ENCODE measurements at regions not wholly inside any gene's neighbourhood (a gene's known extent, or its start where the extent isn't known, plus 50 kb on each side); places are given as distances from the start of the nearest gene placed in this dataset.

DNA sequence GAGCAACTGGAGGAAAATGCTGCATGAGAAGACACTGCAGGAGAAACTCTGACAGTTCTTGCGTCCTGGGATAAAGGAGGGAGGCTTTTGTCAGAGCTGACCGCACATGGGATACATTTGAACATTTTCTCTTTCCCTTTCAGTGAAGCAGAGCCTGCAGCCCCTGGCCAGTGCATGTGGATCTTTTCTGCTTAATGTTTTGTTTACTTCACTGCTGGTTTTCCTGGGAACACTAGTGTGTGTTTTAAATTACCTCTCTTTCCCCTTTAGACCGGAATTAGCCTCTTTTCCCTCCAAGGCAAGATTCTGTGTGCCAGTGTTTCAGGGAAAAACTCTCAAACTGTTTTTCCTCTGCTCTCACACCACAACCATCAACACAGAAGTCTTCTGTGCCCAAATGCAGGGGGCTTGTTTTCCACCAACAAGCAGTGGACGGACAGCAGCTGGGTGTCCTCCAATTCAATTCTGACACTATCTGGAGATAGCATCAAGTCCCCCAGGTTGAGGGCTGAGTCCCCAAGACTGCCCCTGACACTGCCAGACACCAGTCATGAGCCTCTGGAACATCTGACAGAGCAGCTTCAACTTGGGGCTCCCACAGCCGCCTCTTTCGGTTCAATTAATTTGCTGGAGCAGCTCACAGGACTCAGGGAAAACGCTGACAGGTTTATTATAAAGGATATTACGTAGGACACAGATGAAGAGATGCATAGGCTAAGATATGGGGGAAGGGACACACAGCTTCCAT lies 136.2 kb downstream of the RHOU start:
- TF ChIP-seq EZH2 (IDR thresholded peaks at IDR 0.05; ENCODE audit: borderline replicate concordance, insufficient read depth, low read length, poor library complexity, severe bottlenecking), result no peak
- TF ChIP-seq CTCF (IDR thresholded peaks at IDR 0.05; ENCODE audit: poor library complexity, severe bottlenecking), result no peak
- no peak for TF ChIP-seq POLR2AphosphoS5 (IDR thresholded peaks at IDR 0.05)
- no peak for TF ChIP-seq RAD21 (conservative IDR thresholded peaks at IDR 0.05)
- no peak for TF ChIP-seq SMC3 (conservative IDR thresholded peaks at IDR 0.05; ENCODE audit: poor library complexity)
- no peak for TF ChIP-seq TAF1 (IDR thresholded peaks at IDR 0.05; ENCODE audit: low read depth)
